ENCODE measurements at regions not wholly inside any gene's neighbourhood (a gene's known extent, or its start where the extent isn't known, plus 50 kb on each side); places are given as distances from the start of the nearest gene placed in this dataset.
"Not testable (repeated sequence)": the region's sequence is repeated elsewhere in the genome, so short reads cannot be mapped to it uniquely, and the experiment has no call there.

- TF ChIP-seq, protein P1, sequence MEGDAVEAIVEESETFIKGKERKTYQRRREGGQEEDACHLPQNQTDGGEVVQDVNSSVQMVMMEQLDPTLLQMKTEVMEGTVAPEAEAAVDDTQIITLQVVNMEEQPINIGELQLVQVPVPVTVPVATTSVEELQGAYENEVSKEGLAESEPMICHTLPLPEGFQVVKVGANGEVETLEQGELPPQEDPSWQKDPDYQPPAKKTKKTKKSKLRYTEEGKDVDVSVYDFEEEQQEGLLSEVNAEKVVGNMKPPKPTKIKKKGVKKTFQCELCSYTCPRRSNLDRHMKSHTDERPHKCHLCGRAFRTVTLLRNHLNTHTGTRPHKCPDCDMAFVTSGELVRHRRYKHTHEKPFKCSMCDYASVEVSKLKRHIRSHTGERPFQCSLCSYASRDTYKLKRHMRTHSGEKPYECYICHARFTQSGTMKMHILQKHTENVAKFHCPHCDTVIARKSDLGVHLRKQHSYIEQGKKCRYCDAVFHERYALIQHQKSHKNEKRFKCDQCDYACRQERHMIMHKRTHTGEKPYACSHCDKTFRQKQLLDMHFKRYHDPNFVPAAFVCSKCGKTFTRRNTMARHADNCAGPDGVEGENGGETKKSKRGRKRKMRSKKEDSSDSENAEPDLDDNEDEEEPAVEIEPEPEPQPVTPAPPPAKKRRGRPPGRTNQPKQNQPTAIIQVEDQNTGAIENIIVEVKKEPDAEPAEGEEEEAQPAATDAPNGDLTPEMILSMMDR (IDR thresholded peaks at IDR 0.05) = no peak
- TF ChIP-seq POLR2A (IDR thresholded peaks at IDR 0.05) (no peak), EP300 (IDR thresholded peaks at IDR 0.05) (no peak)
- Histone ChIP-seq H3K27ac (no peak overlapping the region), H3K36me3 (no peaks in the 10 kb centered on the region), H3K4me3 (no peak overlapping the region), H3K4me1 (ENCODE audit: insufficient read depth) (no peaks in the 10 kb centered on the region), H3K9me3 (no peaks in the 10 kb centered on the region), H3K27me3 (no peaks in the 10 kb centered on the region)
- WGBS, 3 donors = 58 to 68% (median 59%) methylated on average over 4 of the region's 4 CpGs
- intact Hi-C loops (cut with DNase I) = no loop called here
- no peak for DNase-seq
These were observed 185.0 kb upstream of the GPRIN3 start for GRCh38 chr4:89492581-89493071.

- no peak overlapping the region for H3K27ac ChIP-seq
- no peaks in the 10 kb centered on the region for H3K27me3 ChIP-seq
- no peaks in the 10 kb centered on the region for H3K4me1 ChIP-seq (ENCODE audit: insufficient read depth)
- TF ChIP-seq, protein P1 (IDR thresholded peaks at IDR 0.05) = no peak
- no peak for TF ChIP-seq POLR2A (IDR thresholded peaks at IDR 0.05)
- TF ChIP-seq EP300 (IDR thresholded peaks at IDR 0.05) = no peak
- DNase-seq = no peak
- intact Hi-C loops (cut with DNase I) = no loop called here
- no peaks in the 10 kb centered on the region for H3K36me3 ChIP-seq
- H3K4me3 ChIP-seq = no peak overlapping the region
- 64 to 66% (median 64%) methylated on average over 3 of the region's 3 CpGs for WGBS, 3 donors
- no peaks in the 10 kb centered on the region for H3K9me3 ChIP-seq
These were observed 184.2 kb upstream of the GPRIN3 start for GRCh38 chr4:89491761-89492160.

- H3K36me3 ChIP-seq; intact Hi-C loops (cut with DNase I); H3K4me1 ChIP-seq (ENCODE audit: insufficient read depth); H3K9me3 ChIP-seq; H3K27me3 ChIP-seq; DNase-seq; H3K4me3 ChIP-seq; H3K27ac ChIP-seq: not testable (repeated sequence)
- 93 to 97% (median 96%) methylated on average over 25 to 35 of the region's 35 CpGs for WGBS, 3 donors
These were observed 182.4 kb upstream of the GPRIN3 start for GRCh38 chr4:89489921-89490431.

- DNase-seq = no peak
- 64 to 71% (median 71%) methylated on average over 13 of the region's 13 CpGs for WGBS, 3 donors
- intact Hi-C loops (cut with DNase I) = no loop called here
- H3K4me1 ChIP-seq (ENCODE audit: insufficient read depth) = no peaks in the 10 kb centered on the region
- no peaks in the 10 kb centered on the region for H3K9me3 ChIP-seq
- H3K27me3 ChIP-seq = no peaks in the 10 kb centered on the region
- H3K4me3 ChIP-seq = no peak overlapping the region
- no peak for TF ChIP-seq POLR2A (IDR thresholded peaks at IDR 0.05)
- TF ChIP-seq, protein P1 (IDR thresholded peaks at IDR 0.05) = no peak
- TF ChIP-seq EP300 (IDR thresholded peaks at IDR 0.05) = no peak
- no peak overlapping the region for H3K27ac ChIP-seq
- H3K36me3 ChIP-seq = no peaks in the 10 kb centered on the region
These were observed 181.8 kb upstream of the GPRIN3 start for GRCh38 chr4:89489338-89489771.

- H3K36me3 ChIP-seq = no peaks in the 10 kb centered on the region
- H3K27ac ChIP-seq = no peak overlapping the region
- no peak for TF ChIP-seq EP300 (IDR thresholded peaks at IDR 0.05)
- TF ChIP-seq POLR2A (IDR thresholded peaks at IDR 0.05) = no peak
- intact Hi-C loops (cut with DNase I) = no loop called here
- DNase-seq = no peak
- WGBS, 3 donors = 89 to 91% (median 91%) methylated on average over 3 of the region's 3 CpGs
- H3K9me3 ChIP-seq = no peaks in the 10 kb centered on the region
- no peaks in the 10 kb centered on the region for H3K4me1 ChIP-seq (ENCODE audit: insufficient read depth)
- H3K4me3 ChIP-seq = no peak overlapping the region
- no peaks in the 10 kb centered on the region for H3K27me3 ChIP-seq
These were observed 181.1 kb upstream of the GPRIN3 start for GRCh38 chr4:89488736-89489135.

Data from ovary (tissue), 7 donors.